ENCODE measurements at regions not wholly inside any gene's neighbourhood (a gene's known extent, or its start where the extent isn't known, plus 50 kb on each side); places are given as distances from the start of the nearest gene placed in this dataset.

DNA sequence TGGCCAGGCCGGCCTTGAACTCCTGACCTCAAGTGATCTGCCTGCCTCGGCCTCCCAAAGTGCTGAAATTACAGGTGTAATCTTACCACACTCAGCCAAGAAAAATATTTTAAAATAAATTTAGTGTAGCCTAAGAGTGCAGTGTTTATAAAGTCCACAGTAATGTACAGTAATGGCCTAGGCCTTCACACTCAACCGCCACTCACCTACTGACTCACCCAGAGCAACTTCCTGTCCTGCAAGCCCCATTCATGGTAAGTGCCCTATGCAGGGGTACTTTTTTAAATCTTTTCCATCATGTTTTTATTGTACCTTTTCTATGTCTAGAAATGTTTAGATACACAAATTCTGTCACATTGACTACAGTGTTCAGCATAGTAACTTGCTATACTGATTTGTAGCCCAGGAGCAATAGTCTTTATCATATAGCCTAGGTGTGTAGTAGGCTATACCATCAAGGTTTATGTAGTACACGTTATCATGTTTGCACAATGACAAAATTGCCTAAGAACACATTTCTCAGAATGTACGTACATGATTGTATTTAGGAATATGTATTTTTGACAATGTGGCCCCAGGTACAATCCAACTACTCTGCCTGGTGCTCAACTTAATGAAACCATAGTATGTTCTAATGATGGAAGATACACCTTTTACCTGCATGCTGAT, 455.2 kb downstream of the PCDH7 start:
- H2BK5ac ChIP-seq (ENCODE audit: insufficient read length, low read length) = no peak overlapping the region
- Mint-ChIP-seq H3K36me3 (ENCODE audit: insufficient read depth in 1 of 3, low read depth in 3 of 3) (no peaks in the 10 kb centered on the region), H3K9me3 (no peaks in the 10 kb centered on the region), H3K4me3 (no peak overlapping the region), H3K27me3 (ENCODE audit: low read depth) (no peaks in the 10 kb centered on the region), H3K4me1 (peaks cover 2 to 4% of the 10 kb centered on the region in 2 experiments), H3K27ac (no peak overlapping the region)
- H2BK15ac ChIP-seq (ENCODE audit: low read depth, low read length) = no peak overlapping the region
- WGBS (ENCODE audit: extremely low coverage, insufficient read length, low lambda C conversion rate) = no CpG with 5 or more reads among the region's 5 CpGs
- no peak overlapping the region for H2BK20ac ChIP-seq (ENCODE audit: low read depth, low read length, poor library complexity, severe bottlenecking)
- H4K5ac ChIP-seq (ENCODE audit: insufficient read length, low read depth, low read length) = no peak overlapping the region
- no peak overlapping the region for H3K18ac ChIP-seq (ENCODE audit: insufficient read length, low read depth, low read length)
- no peak overlapping the region for H2AFZ ChIP-seq (ENCODE audit: low read length)
- no peak overlapping the region for H3K9ac ChIP-seq (ENCODE audit: extremely low read depth, insufficient read length, low read length)
- no peak overlapping the region for H2BK12ac ChIP-seq (ENCODE audit: insufficient read length, low read depth, low read length)
- no peak overlapping the region for H3K4me2 ChIP-seq (ENCODE audit: insufficient read depth, insufficient read length, low read length)
- no peaks in the 10 kb centered on the region for H4K20me1 ChIP-seq (ENCODE audit: control insufficient read depth, insufficient read depth, insufficient read length)
- no peak overlapping the region for H3T11ph ChIP-seq (ENCODE audit: low read length)
- H3K23me2 ChIP-seq (ENCODE audit: insufficient read length, low read depth, low read length, poor library complexity, severe bottlenecking) = no peaks in the 10 kb centered on the region
- no peak overlapping the region for H3K4ac ChIP-seq (ENCODE audit: low read depth, low read length)
- H3K23ac ChIP-seq (ENCODE audit: insufficient read length, low read depth, low read length) = no peak overlapping the region
- no peak for DNase-seq
- no peak overlapping the region for H3K14ac ChIP-seq (ENCODE audit: insufficient read depth, low read length)
- H4K8ac ChIP-seq (replicated peaks; ENCODE audit: insufficient read length, low read depth, low read length) = no peak overlapping the region
- no peak overlapping the region for H3K56ac ChIP-seq (ENCODE audit: insufficient read length, low read depth, low read length)
- no peak overlapping the region for H4K91ac ChIP-seq (ENCODE audit: insufficient read length, low read depth, low read length)
- H3K79me2 ChIP-seq (ENCODE audit: insufficient read depth, low read length) = no peaks in the 10 kb centered on the region
- no peaks in the 10 kb centered on the region for H3K4me1 ChIP-seq (ENCODE audit: insufficient read depth, low read length)
- H3K9me3 ChIP-seq (ENCODE audit: control insufficient read depth, low read depth, low read length) = no peaks in the 10 kb centered on the region
- TF ChIP-seq, protein P1, sequence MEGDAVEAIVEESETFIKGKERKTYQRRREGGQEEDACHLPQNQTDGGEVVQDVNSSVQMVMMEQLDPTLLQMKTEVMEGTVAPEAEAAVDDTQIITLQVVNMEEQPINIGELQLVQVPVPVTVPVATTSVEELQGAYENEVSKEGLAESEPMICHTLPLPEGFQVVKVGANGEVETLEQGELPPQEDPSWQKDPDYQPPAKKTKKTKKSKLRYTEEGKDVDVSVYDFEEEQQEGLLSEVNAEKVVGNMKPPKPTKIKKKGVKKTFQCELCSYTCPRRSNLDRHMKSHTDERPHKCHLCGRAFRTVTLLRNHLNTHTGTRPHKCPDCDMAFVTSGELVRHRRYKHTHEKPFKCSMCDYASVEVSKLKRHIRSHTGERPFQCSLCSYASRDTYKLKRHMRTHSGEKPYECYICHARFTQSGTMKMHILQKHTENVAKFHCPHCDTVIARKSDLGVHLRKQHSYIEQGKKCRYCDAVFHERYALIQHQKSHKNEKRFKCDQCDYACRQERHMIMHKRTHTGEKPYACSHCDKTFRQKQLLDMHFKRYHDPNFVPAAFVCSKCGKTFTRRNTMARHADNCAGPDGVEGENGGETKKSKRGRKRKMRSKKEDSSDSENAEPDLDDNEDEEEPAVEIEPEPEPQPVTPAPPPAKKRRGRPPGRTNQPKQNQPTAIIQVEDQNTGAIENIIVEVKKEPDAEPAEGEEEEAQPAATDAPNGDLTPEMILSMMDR (conservative IDR thresholded peaks at IDR 0.05) = no peak
- no peak overlapping the region for H2BK120ac ChIP-seq (ENCODE audit: low read depth, low read length, poor library complexity, severe bottlenecking)
- H3K27ac ChIP-seq (ENCODE audit: insufficient read length, low read depth, low read length) = no peak overlapping the region
- no peak overlapping the region for H2AK5ac ChIP-seq (ENCODE audit: insufficient read length, low read length)
- no peaks in the 10 kb centered on the region for H3K27me3 ChIP-seq (ENCODE audit: insufficient read depth, low read length)
- no peaks in the 10 kb centered on the region for H3K79me1 ChIP-seq (ENCODE audit: insufficient read depth, low read depth, low read length, poor library complexity, severe bottlenecking)

Measured in H9 (cell line).